H1 (cell line): ENCODE measurements at regions not wholly inside any gene's neighbourhood (a gene's known extent, or its start where the extent isn't known, plus 50 kb on each side); places are given as distances from the start of the nearest gene placed in this dataset.

Source experiments
- CEBPB ChIP-seq: IDR thresholded peaks from 2 replicates; pipeline ENCODE4 v1.6.1; 2012; ENCODE audit warnings: low read depth, low read length
- CHD1 ChIP-seq: IDR thresholded peaks from 2 replicates; pipeline ENCODE4 v1.6.1; 2012; ENCODE audit warnings: low read depth, low read length, improper control_type of control experiment
- KDM4A ChIP-seq: IDR thresholded peaks from one replicate; pipeline ENCODE4 v1.7.1; 2012; ENCODE audit warnings: low read depth, mild to moderate bottlenecking, moderate library complexity, low read length, inconsistent platforms; ENCODE audit not compliant: severe bottlenecking
- TF ChIP-seq, protein P1 (sequence below): fragments of 300-600 bp; sonication (generic); IDR thresholded peaks from 2 replicates; pipeline ENCODE4 v1.7.1; 2012; ENCODE audit warnings: low read length, moderate library complexity, mild to moderate bottlenecking, inconsistent platforms; ENCODE audit not compliant: insufficient replicate concordance

DNA sequence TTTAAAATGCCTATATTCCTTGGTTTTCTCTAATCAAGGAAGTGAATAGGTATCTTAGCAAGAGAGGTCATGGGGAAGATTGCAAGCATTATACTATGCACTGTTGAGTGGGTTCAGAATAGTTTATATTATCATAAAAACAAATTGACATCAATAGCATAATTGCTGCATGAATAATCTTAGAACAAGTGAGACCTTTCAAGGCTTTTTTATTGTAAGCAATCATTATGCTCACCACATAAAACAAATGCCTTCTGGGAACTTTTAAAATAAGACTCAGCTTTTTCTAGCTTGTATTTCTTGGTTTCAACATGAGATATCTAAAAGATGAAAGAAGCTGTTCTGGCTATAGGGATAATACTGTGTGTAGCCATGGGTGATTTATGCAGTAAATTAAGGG is 135.6 kb upstream of the ZC3H12C start (continued):
- TF ChIP-seq, protein P1, sequence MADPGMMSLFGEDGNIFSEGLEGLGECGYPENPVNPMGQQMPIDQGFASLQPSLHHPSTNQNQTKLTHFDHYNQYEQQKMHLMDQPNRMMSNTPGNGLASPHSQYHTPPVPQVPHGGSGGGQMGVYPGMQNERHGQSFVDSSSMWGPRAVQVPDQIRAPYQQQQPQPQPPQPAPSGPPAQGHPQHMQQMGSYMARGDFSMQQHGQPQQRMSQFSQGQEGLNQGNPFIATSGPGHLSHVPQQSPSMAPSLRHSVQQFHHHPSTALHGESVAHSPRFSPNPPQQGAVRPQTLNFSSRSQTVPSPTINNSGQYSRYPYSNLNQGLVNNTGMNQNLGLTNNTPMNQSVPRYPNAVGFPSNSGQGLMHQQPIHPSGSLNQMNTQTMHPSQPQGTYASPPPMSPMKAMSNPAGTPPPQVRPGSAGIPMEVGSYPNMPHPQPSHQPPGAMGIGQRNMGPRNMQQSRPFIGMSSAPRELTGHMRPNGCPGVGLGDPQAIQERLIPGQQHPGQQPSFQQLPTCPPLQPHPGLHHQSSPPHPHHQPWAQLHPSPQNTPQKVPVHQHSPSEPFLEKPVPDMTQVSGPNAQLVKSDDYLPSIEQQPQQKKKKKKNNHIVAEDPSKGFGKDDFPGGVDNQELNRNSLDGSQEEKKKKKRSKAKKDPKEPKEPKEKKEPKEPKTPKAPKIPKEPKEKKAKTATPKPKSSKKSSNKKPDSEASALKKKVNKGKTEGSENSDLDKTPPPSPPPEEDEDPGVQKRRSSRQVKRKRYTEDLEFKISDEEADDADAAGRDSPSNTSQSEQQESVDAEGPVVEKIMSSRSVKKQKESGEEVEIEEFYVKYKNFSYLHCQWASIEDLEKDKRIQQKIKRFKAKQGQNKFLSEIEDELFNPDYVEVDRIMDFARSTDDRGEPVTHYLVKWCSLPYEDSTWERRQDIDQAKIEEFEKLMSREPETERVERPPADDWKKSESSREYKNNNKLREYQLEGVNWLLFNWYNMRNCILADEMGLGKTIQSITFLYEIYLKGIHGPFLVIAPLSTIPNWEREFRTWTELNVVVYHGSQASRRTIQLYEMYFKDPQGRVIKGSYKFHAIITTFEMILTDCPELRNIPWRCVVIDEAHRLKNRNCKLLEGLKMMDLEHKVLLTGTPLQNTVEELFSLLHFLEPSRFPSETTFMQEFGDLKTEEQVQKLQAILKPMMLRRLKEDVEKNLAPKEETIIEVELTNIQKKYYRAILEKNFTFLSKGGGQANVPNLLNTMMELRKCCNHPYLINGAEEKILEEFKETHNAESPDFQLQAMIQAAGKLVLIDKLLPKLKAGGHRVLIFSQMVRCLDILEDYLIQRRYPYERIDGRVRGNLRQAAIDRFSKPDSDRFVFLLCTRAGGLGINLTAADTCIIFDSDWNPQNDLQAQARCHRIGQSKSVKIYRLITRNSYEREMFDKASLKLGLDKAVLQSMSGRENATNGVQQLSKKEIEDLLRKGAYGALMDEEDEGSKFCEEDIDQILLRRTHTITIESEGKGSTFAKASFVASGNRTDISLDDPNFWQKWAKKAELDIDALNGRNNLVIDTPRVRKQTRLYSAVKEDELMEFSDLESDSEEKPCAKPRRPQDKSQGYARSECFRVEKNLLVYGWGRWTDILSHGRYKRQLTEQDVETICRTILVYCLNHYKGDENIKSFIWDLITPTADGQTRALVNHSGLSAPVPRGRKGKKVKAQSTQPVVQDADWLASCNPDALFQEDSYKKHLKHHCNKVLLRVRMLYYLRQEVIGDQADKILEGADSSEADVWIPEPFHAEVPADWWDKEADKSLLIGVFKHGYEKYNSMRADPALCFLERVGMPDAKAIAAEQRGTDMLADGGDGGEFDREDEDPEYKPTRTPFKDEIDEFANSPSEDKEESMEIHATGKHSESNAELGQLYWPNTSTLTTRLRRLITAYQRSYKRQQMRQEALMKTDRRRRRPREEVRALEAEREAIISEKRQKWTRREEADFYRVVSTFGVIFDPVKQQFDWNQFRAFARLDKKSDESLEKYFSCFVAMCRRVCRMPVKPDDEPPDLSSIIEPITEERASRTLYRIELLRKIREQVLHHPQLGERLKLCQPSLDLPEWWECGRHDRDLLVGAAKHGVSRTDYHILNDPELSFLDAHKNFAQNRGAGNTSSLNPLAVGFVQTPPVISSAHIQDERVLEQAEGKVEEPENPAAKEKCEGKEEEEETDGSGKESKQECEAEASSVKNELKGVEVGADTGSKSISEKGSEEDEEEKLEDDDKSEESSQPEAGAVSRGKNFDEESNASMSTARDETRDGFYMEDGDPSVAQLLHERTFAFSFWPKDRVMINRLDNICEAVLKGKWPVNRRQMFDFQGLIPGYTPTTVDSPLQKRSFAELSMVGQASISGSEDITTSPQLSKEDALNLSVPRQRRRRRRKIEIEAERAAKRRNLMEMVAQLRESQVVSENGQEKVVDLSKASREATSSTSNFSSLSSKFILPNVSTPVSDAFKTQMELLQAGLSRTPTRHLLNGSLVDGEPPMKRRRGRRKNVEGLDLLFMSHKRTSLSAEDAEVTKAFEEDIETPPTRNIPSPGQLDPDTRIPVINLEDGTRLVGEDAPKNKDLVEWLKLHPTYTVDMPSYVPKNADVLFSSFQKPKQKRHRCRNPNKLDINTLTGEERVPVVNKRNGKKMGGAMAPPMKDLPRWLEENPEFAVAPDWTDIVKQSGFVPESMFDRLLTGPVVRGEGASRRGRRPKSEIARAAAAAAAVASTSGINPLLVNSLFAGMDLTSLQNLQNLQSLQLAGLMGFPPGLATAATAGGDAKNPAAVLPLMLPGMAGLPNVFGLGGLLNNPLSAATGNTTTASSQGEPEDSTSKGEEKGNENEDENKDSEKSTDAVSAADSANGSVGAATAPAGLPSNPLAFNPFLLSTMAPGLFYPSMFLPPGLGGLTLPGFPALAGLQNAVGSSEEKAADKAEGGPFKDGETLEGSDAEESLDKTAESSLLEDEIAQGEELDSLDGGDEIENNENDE, result no peak
- TF ChIP-seq CEBPB (no peak), CHD1 (no peak), KDM4A (no peak)
